BJ (cell line): ENCODE measurements at regions not wholly inside any gene's neighbourhood (a gene's known extent, or its start where the extent isn't known, plus 50 kb on each side); places are given as distances from the start of the nearest gene placed in this dataset.
"Not testable (repeated sequence)": the region's sequence is repeated elsewhere in the genome, so short reads cannot be mapped to it uniquely, and the experiment has no call there.

ENCODE experiments used
- CTCF ChIA-PET: fragments of 350-600 bp; formaldehyde crosslinking; extraction: SDS; loops from one replicate; lab custom pipeline; 2021; ENCODE audit warnings: antibody characterized with exemption, inconsistent platforms; lab: Yijun Ruan, JAX
- POLR2A ChIA-PET: fragments of 300-600 bp; sonication (Branson Sonifier 250); formaldehyde crosslinking; extraction: SDS; loops from one replicate; lab custom pipeline; 2021; ENCODE audit warnings: antibody characterized with exemption; lab: Charles Lee
- DNase-seq: peaks from one replicate; pipeline ENCODE4 v3.0.0-alpha.2; 2011; ENCODE audit warnings: low read depth
- H3K27me3 ChIP-seq: 2 replicates; pipeline ENCODE4 v1.6.0; 2011; ENCODE audit warnings: low read length; ENCODE audit not compliant: control insufficient read depth, insufficient read depth
- H3K36me3 ChIP-seq: 2 replicates; pipeline ENCODE4 v1.5.1; 2011; ENCODE audit warnings: low read length; ENCODE audit not compliant: control insufficient read depth, insufficient read depth
- H3K4me3 ChIP-seq: 2 replicates; pipeline ENCODE4 v1.5.1; 2011; ENCODE audit warnings: low read depth, mild to moderate bottlenecking, control low read depth, low read length
- CTCF ChIP-seq: IDR thresholded peaks from 2 replicates; pipeline ENCODE4 v1.5.1; 2011; ENCODE audit warnings: low read depth, mild to moderate bottlenecking, control low read depth, inconsistent platforms, low read length, moderate library complexity; ENCODE audit not compliant: insufficient read depth

- ChIA-PET POLR2A (no interaction called here), CTCF (no interaction called here)
- Histone ChIP-seq H3K27me3 (no peaks in the 10 kb centered on the region), H3K4me3 (no peak overlapping the region), H3K36me3 (no peaks in the 10 kb centered on the region)
- no peak for TF ChIP-seq CTCF
- no peak for DNase-seq
Observed at GRCh38 chr7:156009569-156009968, 197.3 kb upstream of the SHH start.

- CTCF ChIA-PET, POLR2A ChIA-PET, H3K36me3 ChIP-seq, DNase-seq, H3K4me3 ChIP-seq, H3K27me3 ChIP-seq: not testable (repeated sequence)
Observed at GRCh38 chr7:156006876-156007275, 194.6 kb upstream of the SHH start.

- H3K36me3 ChIP-seq: no peaks in the 10 kb centered on the region
- H3K27me3 ChIP-seq: no peaks in the 10 kb centered on the region
- TF ChIP-seq CTCF: no peak
- POLR2A ChIA-PET: no interaction called here
- no peak overlapping the region for H3K4me3 ChIP-seq
- no peak for DNase-seq
- CTCF ChIA-PET: no interaction called here
Observed at GRCh38 chr7:156006024-156006423, 193.8 kb upstream of the SHH start.

- CTCF ChIA-PET: no interaction called here
- TF ChIP-seq CTCF: no peak
- no peak for DNase-seq
- Histone ChIP-seq H3K27me3 (no peaks in the 10 kb centered on the region), H3K4me3 (no peak overlapping the region), H3K36me3 (no peaks in the 10 kb centered on the region)
- POLR2A ChIA-PET: no interaction called here
Observed at GRCh38 chr7:156005202-156005691, 193.0 kb upstream of the SHH start.

GRCh38 chr7:156004265-156005201, 192.3 kb upstream of the SHH start:
- TF ChIP-seq CTCF: no peak
- CTCF ChIA-PET: interaction anchor here (0.6 kb wide), 1 partner anchor 418 kb away, joined by 3 read pairs; no protein-coding TSS in a partner anchor
- no peak for DNase-seq
- Histone ChIP-seq H3K4me3 (no peak overlapping the region), H3K36me3 (no peaks in the 10 kb centered on the region), H3K27me3 (no peaks in the 10 kb centered on the region)
- POLR2A ChIA-PET: no interaction called here
